ENCODE measurements at regions not wholly inside any gene's neighbourhood (a gene's known extent, or its start where the extent isn't known, plus 50 kb on each side); places are given as distances from the start of the nearest gene placed in this dataset.

DNA sequence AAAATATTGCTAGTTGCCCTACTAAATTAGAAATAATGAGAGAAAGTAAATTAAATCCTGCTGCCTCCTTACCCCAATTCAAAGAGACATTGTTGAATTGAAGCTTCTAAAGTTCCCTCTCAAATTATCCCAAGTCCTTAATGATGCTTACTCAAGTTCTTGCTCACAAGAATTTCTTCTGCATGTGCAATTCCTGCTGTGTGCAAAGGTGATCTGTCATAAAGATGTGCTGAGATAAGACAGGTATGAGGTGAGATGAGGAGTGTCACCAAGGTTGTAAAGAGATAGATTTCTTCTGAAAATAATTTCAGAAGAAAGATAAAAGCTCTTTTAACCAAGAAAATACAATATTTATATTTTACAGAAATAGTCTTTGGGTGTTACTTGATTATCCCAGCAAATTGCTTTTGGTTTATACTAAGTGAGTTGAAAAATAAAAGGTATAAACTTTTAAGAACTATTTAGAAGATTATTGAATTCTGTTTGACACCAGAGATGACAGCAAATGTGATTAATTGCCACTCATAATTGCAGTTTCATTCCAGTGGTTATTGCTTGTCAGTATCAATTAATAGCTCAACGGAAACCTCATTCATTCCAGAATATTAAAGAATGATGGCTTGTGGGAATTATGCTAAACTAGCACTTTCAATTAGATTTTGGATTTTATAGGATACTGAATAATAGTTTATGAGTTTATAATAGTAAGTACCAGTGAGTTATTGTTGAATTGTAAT is 674.3 kb downstream of the STK39 start:
- TF ChIP-seq, protein P1, sequence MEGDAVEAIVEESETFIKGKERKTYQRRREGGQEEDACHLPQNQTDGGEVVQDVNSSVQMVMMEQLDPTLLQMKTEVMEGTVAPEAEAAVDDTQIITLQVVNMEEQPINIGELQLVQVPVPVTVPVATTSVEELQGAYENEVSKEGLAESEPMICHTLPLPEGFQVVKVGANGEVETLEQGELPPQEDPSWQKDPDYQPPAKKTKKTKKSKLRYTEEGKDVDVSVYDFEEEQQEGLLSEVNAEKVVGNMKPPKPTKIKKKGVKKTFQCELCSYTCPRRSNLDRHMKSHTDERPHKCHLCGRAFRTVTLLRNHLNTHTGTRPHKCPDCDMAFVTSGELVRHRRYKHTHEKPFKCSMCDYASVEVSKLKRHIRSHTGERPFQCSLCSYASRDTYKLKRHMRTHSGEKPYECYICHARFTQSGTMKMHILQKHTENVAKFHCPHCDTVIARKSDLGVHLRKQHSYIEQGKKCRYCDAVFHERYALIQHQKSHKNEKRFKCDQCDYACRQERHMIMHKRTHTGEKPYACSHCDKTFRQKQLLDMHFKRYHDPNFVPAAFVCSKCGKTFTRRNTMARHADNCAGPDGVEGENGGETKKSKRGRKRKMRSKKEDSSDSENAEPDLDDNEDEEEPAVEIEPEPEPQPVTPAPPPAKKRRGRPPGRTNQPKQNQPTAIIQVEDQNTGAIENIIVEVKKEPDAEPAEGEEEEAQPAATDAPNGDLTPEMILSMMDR (IDR thresholded peaks at IDR 0.05; ENCODE audit: low read depth, low read length), result no peak
- no peak for TF ChIP-seq EZH2phosphoT487 (IDR thresholded peaks at IDR 0.05; ENCODE audit: low read depth)

All from OCI-LY3 (cell line).